AG04450 (cell line): ENCODE measurements at regions not wholly inside any gene's neighbourhood (a gene's known extent, or its start where the extent isn't known, plus 50 kb on each side); places are given as distances from the start of the nearest gene placed in this dataset.

Experiments
- CTCF ChIA-PET: fragments of 300-600, 350-600 bp; formaldehyde crosslinking; extraction: SDS; loops from one replicate; lab custom pipeline; 2022; ENCODE audit warnings: antibody characterized with exemption, inconsistent platforms; lab: Charles Lee
- POLR2A ChIA-PET: fragments of 350-600 bp; formaldehyde crosslinking; extraction: SDS; loops from one replicate; lab custom pipeline; 2021; ENCODE audit warnings: antibody characterized with exemption, inconsistent platforms; lab: Yijun Ruan, JAX
- DNase-seq: peaks from one replicate; pipeline ENCODE4 v3.0.0-alpha.2; 2011; ENCODE audit warnings: low read depth, low spot score
- H3K27ac ChIP-seq: one replicate; pipeline ENCODE4 v1.5.1; 2012; ENCODE audit warnings: low read depth, low read length, control low read depth
- H3K27me3 ChIP-seq: one replicate; pipeline ENCODE4 v1.6.0; 2012; ENCODE audit warnings: low read length; ENCODE audit not compliant: control insufficient read depth, insufficient read depth
- H3K4me3 ChIP-seq: 2 replicates; pipeline ENCODE4 v1.5.1; 2011; ENCODE audit warnings: mild to moderate bottlenecking, low read depth, low read length, control low read depth
- H3K9me3 ChIP-seq: 2 replicates; pipeline ENCODE4 v1.5.1; 2012; ENCODE audit warnings: low read length; ENCODE audit not compliant: control insufficient read depth, insufficient read depth
- TF ChIP-seq, protein P1 (sequence below): IDR thresholded peaks from 2 replicates; pipeline ENCODE4 v1.5.1; 2011; ENCODE audit warnings: low read depth, low read length, control low read depth, inconsistent platforms

DNA sequence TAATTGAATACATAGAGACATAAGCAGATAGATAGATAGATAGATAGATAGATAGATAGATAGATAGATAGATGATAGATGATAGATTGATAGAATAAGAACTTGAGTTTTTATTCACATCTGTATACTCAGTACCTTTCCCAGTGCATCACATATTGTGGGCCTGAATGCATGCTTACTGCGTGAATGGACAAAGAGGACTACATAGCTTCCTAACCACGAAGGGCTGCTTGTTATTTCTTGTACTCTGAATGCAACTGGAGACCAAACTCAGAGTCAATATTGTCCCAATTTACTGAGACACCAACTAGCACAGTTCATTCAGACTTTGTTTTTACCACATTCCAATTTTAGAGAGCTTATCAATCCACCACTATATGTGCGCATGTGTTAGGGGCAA, 422.9 kb upstream of the GRM7 start:
- Histone ChIP-seq H3K4me3 (no peak overlapping the region), H3K27ac (no peak overlapping the region), H3K9me3 (peaks cover 5% of the 10 kb centered on the region; the same call in 1 of the 2 replicates), H3K27me3 (no peaks in the 10 kb centered on the region)
- no peak for DNase-seq
- ChIA-PET CTCF (no interaction called here), POLR2A (no interaction called here)
- TF ChIP-seq, protein P1, sequence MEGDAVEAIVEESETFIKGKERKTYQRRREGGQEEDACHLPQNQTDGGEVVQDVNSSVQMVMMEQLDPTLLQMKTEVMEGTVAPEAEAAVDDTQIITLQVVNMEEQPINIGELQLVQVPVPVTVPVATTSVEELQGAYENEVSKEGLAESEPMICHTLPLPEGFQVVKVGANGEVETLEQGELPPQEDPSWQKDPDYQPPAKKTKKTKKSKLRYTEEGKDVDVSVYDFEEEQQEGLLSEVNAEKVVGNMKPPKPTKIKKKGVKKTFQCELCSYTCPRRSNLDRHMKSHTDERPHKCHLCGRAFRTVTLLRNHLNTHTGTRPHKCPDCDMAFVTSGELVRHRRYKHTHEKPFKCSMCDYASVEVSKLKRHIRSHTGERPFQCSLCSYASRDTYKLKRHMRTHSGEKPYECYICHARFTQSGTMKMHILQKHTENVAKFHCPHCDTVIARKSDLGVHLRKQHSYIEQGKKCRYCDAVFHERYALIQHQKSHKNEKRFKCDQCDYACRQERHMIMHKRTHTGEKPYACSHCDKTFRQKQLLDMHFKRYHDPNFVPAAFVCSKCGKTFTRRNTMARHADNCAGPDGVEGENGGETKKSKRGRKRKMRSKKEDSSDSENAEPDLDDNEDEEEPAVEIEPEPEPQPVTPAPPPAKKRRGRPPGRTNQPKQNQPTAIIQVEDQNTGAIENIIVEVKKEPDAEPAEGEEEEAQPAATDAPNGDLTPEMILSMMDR, result no peak

DNA sequence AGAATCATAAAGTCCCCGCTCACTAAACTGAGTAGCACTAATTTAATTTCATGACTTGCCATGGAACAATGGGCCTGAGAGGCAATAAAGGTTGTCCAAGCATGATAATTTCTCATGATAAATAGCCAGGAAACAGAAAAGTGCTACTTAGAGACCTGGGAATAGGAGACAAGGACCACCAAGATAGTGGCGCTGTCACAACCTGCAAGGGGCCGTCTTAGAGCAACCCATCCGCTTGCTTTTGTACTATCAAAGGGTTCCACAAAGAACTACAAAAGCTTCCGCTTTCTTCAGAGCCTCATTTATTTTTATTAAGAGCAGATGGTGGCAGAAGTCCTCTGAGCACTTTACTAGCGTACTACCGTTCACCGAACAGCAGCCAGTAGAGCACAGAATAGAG, 421.7 kb upstream of the GRM7 start:
- TF ChIP-seq, protein P1, result no peak
- H3K9me3 ChIP-seq, result peaks cover 5% of the 10 kb centered on the region; the same call in 1 of the 2 replicates
- H3K27ac ChIP-seq, result no peak overlapping the region
- POLR2A ChIA-PET, result no interaction called here
- H3K27me3 ChIP-seq, result no peaks in the 10 kb centered on the region
- CTCF ChIA-PET, result no interaction called here
- DNase-seq, result no peak
- H3K4me3 ChIP-seq, result no peak overlapping the region

DNA sequence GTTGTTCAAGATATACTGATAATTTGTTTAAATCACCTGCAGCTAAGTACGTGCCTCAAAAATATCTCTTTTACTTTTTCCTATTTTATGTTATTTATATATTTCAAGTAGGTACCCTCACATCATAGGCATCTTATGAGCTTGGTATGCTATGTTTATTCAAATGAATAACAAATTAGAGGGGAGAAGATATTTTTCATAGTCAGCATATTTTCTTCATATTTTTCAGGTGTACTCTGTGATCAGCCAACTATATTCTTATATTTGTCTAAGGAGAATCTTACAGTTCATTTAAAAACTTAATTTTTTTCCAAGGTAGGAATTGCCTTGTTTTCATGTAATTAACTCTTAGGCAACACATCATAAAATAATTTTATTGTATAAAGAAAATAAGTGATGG, 421.1 kb upstream of the GRM7 start:
- CTCF ChIA-PET, result no interaction called here

DNA sequence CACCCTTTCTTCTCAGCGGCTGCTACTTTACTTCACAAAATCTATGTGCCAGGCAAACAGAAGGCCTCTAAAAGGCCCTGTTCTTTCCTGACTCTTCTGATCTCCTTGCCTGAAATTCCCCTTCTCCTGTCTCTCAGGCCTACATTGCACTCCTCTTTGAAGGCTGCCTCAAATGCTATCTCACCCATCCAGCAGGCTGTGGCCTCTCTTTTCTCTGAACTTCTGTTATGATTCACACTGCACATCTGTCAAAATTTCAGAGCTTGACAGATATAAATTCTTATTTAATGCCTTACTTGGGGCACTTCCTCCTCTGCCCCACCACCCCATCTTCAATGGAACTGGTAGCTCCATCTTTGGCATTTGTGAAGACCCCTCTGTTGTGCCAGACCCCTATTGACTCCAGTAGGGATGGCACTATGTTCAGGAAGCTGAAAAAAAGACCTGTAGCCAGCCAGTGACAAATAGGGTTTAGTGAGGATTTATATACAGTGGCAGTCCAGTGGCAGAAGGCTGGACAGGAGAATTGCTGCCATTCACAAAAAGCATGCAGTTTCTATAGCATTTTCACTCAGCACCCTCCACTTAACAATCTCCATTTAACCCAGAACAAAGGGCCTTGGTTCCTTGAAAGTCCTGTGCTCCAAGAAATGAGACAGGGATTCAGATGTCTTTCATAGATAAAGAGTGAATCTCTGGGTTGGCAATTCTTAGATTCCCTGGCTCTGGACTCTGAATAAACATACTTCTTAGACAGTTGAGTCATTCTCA, 415.8 kb upstream of the GRM7 start:
- peaks cover 17% of the 10 kb centered on the region for H3K9me3 ChIP-seq
- H3K27ac ChIP-seq, result no peak overlapping the region
- ChIA-PET CTCF (no interaction called here), POLR2A (no interaction called here)
- DNase-seq, result no peak
- H3K27me3 ChIP-seq, result no peaks in the 10 kb centered on the region
- TF ChIP-seq, protein P1, result no peak
- no peak overlapping the region for H3K4me3 ChIP-seq

More for the DNA sequence above, 421.1 kb upstream of the GRM7 start:
- no peaks in the 10 kb centered on the region for H3K27me3 ChIP-seq
- H3K27ac ChIP-seq, result no peak overlapping the region
- H3K4me3 ChIP-seq, result no peak overlapping the region
- TF ChIP-seq, protein P1, result no peak
- POLR2A ChIA-PET, result no interaction called here
- H3K9me3 ChIP-seq, result peaks cover 5% of the 10 kb centered on the region; the same call in 1 of the 2 replicates
- no peak for DNase-seq

DNA sequence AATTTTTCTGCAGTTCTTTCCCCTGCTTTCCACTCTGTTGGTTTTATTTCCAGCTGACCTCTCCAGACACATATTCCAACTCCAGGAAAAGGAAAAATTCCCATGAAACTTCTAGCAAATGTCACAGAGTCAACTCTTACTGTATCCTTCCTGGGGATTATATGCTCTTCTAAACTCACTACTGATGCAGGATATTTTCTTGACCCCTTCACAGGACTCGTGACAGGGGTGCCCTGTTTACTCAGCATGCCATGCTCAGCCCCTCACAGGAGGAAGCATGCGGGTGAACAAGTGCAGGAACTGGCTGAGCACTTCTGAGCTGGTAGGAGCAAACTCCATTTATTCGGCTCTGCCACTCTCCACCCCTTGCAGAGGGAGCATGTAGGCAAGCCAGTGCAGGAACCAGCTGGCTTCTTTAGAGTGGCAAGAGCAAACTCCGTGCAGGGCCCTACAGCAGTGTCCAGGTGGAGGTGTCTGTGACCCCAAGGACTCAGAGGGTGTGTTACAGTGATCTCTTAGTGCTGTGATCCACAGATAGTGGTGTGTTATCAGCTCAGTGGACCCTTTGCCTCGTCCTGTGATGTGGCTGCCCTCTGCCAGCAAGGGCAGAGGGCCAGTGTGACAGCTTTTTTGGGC, 413.6 kb upstream of the GRM7 start:
- Histone ChIP-seq H3K27me3 (no peaks in the 10 kb centered on the region), H3K27ac (no peak overlapping the region), H3K4me3 (no peak overlapping the region), H3K9me3 (peaks cover 15% of the 10 kb centered on the region)
- ChIA-PET CTCF (no interaction called here), POLR2A (no interaction called here)
- no peak for DNase-seq
- TF ChIP-seq, protein P1, result no peak
